Memory B cell (primary cell): ENCODE measurements at regions not wholly inside any gene's neighbourhood (a gene's known extent, or its start where the extent isn't known, plus 50 kb on each side); places are given as distances from the start of the nearest gene placed in this dataset.
"Not testable (repeated sequence)": the region's sequence is repeated elsewhere in the genome, so short reads cannot be mapped to it uniquely, and the experiment has no call there.

Experiments used
- ATAC-seq: fragments of 150-1000 bp; cut with Tn5 transposase; 2 replicates; pipeline ENCODE4 v1.10.0; 2021; ENCODE audit warnings: low read depth, mild to moderate bottlenecking, moderate library complexity
- DNase-seq, 2 donors: peaks; one replicate each; pipeline ENCODE4 v3.0.0; 2022; ENCODE audit warnings: low spot score in 2 of 2
- H3K27ac Mint-ChIP-seq: one replicate; pipeline ENCODE4 v1.8.0; 2022; ENCODE audit warnings: mild to moderate bottlenecking, moderate library complexity, mixed read lengths
- H3K27me3 Mint-ChIP-seq: one replicate; pipeline ENCODE4 v1.8.0; 2022; ENCODE audit warnings: mixed read lengths
- H3K36me3 Mint-ChIP-seq: one replicate; pipeline ENCODE4 v1.8.0; 2022; ENCODE audit warnings: mild to moderate bottlenecking, mixed read lengths
- H3K4me1 Mint-ChIP-seq: one replicate; pipeline ENCODE4 v1.8.0; 2022; ENCODE audit warnings: mixed read lengths
- H3K4me3 Mint-ChIP-seq: one replicate; pipeline ENCODE4 v1.8.0; 2022; ENCODE audit warnings: mild to moderate bottlenecking, moderate library complexity, mixed read lengths
- H3K9me3 Mint-ChIP-seq: one replicate; pipeline ENCODE4 v1.8.0; 2022; ENCODE audit warnings: mixed read lengths

- H3K27me3 Mint-ChIP-seq, result no peaks in the 10 kb centered on the region
- no peaks in the 10 kb centered on the region for H3K4me1 Mint-ChIP-seq
- H3K9me3 Mint-ChIP-seq, result peaks cover 12% of the 10 kb centered on the region
- H3K4me3 Mint-ChIP-seq, result no peak overlapping the region
- no peak for ATAC-seq
- DNase-seq, result no peak
- H3K36me3 Mint-ChIP-seq, result no peaks in the 10 kb centered on the region
- no peak overlapping the region for H3K27ac Mint-ChIP-seq
Measured at GRCh38 chr10:53422223-53422888, 649.8 kb upstream of the MBL2 start.

- H3K27ac Mint-ChIP-seq, result no peak overlapping the region
- H3K36me3 Mint-ChIP-seq, result no peaks in the 10 kb centered on the region
- no peaks in the 10 kb centered on the region for H3K4me1 Mint-ChIP-seq
- H3K9me3 Mint-ChIP-seq, result peaks cover 14% of the 10 kb centered on the region
- ATAC-seq (no peak), DNase-seq (no peak)
- H3K27me3 Mint-ChIP-seq, result no peaks in the 10 kb centered on the region
- H3K4me3 Mint-ChIP-seq, result no peak overlapping the region
Measured at GRCh38 chr10:53412651-53413050, 640.1 kb upstream of the MBL2 start.

GRCh38 chr10:53406532-53406931 is 633.9 kb upstream of the MBL2 start:
- H3K27ac Mint-ChIP-seq, result no peak overlapping the region
- H3K9me3 Mint-ChIP-seq, result peaks cover 3% of the 10 kb centered on the region
- H3K4me1 Mint-ChIP-seq, result no peaks in the 10 kb centered on the region
- ATAC-seq (no peak), DNase-seq (no peak)
- no peak overlapping the region for H3K4me3 Mint-ChIP-seq
- H3K36me3 Mint-ChIP-seq, result no peaks in the 10 kb centered on the region
- no peaks in the 10 kb centered on the region for H3K27me3 Mint-ChIP-seq

GRCh38 chr10:53403688-53404087 is 631.1 kb upstream of the MBL2 start:
- DNase-seq, result no peak
- H3K4me1 Mint-ChIP-seq, result no peaks in the 10 kb centered on the region

GRCh38 chr10:53402594-53402993 is 630.0 kb upstream of the MBL2 start:
- no peak for DNase-seq
- no peak for ATAC-seq

More at GRCh38 chr10:53403688-53404087, 631.1 kb upstream of the MBL2 start:
- Mint-ChIP-seq H3K27me3 (no peaks in the 10 kb centered on the region), H3K9me3 (peaks cover 9% of the 10 kb centered on the region), H3K4me3 (no peak overlapping the region), H3K27ac (no peak overlapping the region), H3K36me3 (no peaks in the 10 kb centered on the region)
- ATAC-seq, result no peak

GRCh38 chr10:53401536-53401935 is 629.0 kb upstream of the MBL2 start:
- H3K36me3 Mint-ChIP-seq, result no peaks in the 10 kb centered on the region
- H3K4me1 Mint-ChIP-seq, result no peaks in the 10 kb centered on the region
- DNase-seq (no peak), ATAC-seq (no peak)
- H3K4me3 Mint-ChIP-seq, result no peak overlapping the region
- no peak overlapping the region for H3K27ac Mint-ChIP-seq
- H3K9me3 Mint-ChIP-seq, result peaks cover 5% of the 10 kb centered on the region
- no peaks in the 10 kb centered on the region for H3K27me3 Mint-ChIP-seq

More at GRCh38 chr10:53402594-53402993, 630.0 kb upstream of the MBL2 start:
- no peaks in the 10 kb centered on the region for H3K4me1 Mint-ChIP-seq
- H3K36me3 Mint-ChIP-seq, result no peaks in the 10 kb centered on the region
- H3K27ac Mint-ChIP-seq, result no peak overlapping the region
- H3K9me3 Mint-ChIP-seq, result peaks cover 9% of the 10 kb centered on the region
- H3K4me3 Mint-ChIP-seq, result no peak overlapping the region
- H3K27me3 Mint-ChIP-seq, result no peaks in the 10 kb centered on the region

- Mint-ChIP-seq H3K4me3 (no peak overlapping the region), H3K27me3 (no peaks in the 10 kb centered on the region), H3K36me3 (no peaks in the 10 kb centered on the region), H3K4me1 (no peaks in the 10 kb centered on the region), H3K27ac (no peak overlapping the region), H3K9me3 (peaks cover 12% of the 10 kb centered on the region)
- DNase-seq (no peak), ATAC-seq (no peak)
Measured at GRCh38 chr10:53396876-53397275, 624.3 kb upstream of the MBL2 start.

- ATAC-seq (no peak), DNase-seq (no peak)
- H3K27ac Mint-ChIP-seq, result no peak overlapping the region
- no peaks in the 10 kb centered on the region for H3K36me3 Mint-ChIP-seq
- H3K9me3 Mint-ChIP-seq, result peaks cover 13% of the 10 kb centered on the region
- H3K4me1 Mint-ChIP-seq, result no peaks in the 10 kb centered on the region
- no peak overlapping the region for H3K4me3 Mint-ChIP-seq
- no peaks in the 10 kb centered on the region for H3K27me3 Mint-ChIP-seq
Measured at GRCh38 chr10:53395449-53395848, 622.9 kb upstream of the MBL2 start.

- ATAC-seq, result no peak
- H3K36me3 Mint-ChIP-seq, result no peaks in the 10 kb centered on the region
- H3K27me3 Mint-ChIP-seq, result no peaks in the 10 kb centered on the region
- no peaks in the 10 kb centered on the region for H3K4me1 Mint-ChIP-seq
- no peak overlapping the region for H3K27ac Mint-ChIP-seq
- DNase-seq, result no peak
- no peak overlapping the region for H3K4me3 Mint-ChIP-seq
- peaks cover 7% of the 10 kb centered on the region for H3K9me3 Mint-ChIP-seq
Measured at GRCh38 chr10:53387562-53387961, 615.0 kb upstream of the MBL2 start.

- no peak overlapping the region for H3K27ac Mint-ChIP-seq
- no peak overlapping the region for H3K4me3 Mint-ChIP-seq
- H3K36me3 Mint-ChIP-seq, result no peaks in the 10 kb centered on the region
- H3K9me3 Mint-ChIP-seq, result peaks cover 3% of the 10 kb centered on the region
- H3K27me3 Mint-ChIP-seq, result no peaks in the 10 kb centered on the region
- H3K4me1 Mint-ChIP-seq, result no peaks in the 10 kb centered on the region
- DNase-seq (no peak), ATAC-seq (no peak)
Measured at GRCh38 chr10:53382543-53382942, 610.0 kb upstream of the MBL2 start.

- H3K4me1 Mint-ChIP-seq, result no peaks in the 10 kb centered on the region
- no peak for DNase-seq
- H3K9me3 Mint-ChIP-seq, result peaks cover 4% of the 10 kb centered on the region
- ATAC-seq, result no peak
- no peak overlapping the region for H3K4me3 Mint-ChIP-seq
- no peaks in the 10 kb centered on the region for H3K27me3 Mint-ChIP-seq
- no peak overlapping the region for H3K27ac Mint-ChIP-seq
- H3K36me3 Mint-ChIP-seq, result no peaks in the 10 kb centered on the region
Measured at GRCh38 chr10:53379956-53380355, 607.4 kb upstream of the MBL2 start.

GRCh38 chr10:53370347-53370746 is 597.8 kb upstream of the MBL2 start:
- H3K27ac Mint-ChIP-seq, result no peak overlapping the region
- H3K9me3 Mint-ChIP-seq, result peaks cover 13% of the 10 kb centered on the region
- no peaks in the 10 kb centered on the region for H3K36me3 Mint-ChIP-seq
- DNase-seq (no peak), ATAC-seq (no peak)
- no peaks in the 10 kb centered on the region for H3K27me3 Mint-ChIP-seq
- H3K4me1 Mint-ChIP-seq, result no peaks in the 10 kb centered on the region
- H3K4me3 Mint-ChIP-seq, result no peak overlapping the region

- no peaks in the 10 kb centered on the region for H3K4me1 Mint-ChIP-seq
- H3K4me3 Mint-ChIP-seq, result no peak overlapping the region
- H3K27me3 Mint-ChIP-seq, result no peaks in the 10 kb centered on the region
- ATAC-seq, result no peak
- H3K9me3 Mint-ChIP-seq, result peaks cover 4% of the 10 kb centered on the region
- H3K36me3 Mint-ChIP-seq, result no peaks in the 10 kb centered on the region
- H3K27ac Mint-ChIP-seq, result no peak overlapping the region
- no peak for DNase-seq
Measured at GRCh38 chr10:53361936-53362335, 589.4 kb upstream of the MBL2 start.

GRCh38 chr10:53361281-53361680 is 588.7 kb upstream of the MBL2 start:
- no peak for DNase-seq
- H3K4me1 Mint-ChIP-seq, result no peaks in the 10 kb centered on the region
- H3K9me3 Mint-ChIP-seq, result peaks cover 4% of the 10 kb centered on the region
- no peak for ATAC-seq
- no peak overlapping the region for H3K4me3 Mint-ChIP-seq
- no peaks in the 10 kb centered on the region for H3K27me3 Mint-ChIP-seq
- H3K36me3 Mint-ChIP-seq, result no peaks in the 10 kb centered on the region
- no peak overlapping the region for H3K27ac Mint-ChIP-seq

GRCh38 chr10:53358978-53359377 is 586.4 kb upstream of the MBL2 start:
- not testable (repeated sequence) for H3K27ac Mint-ChIP-seq, H3K27me3 Mint-ChIP-seq, H3K4me1 Mint-ChIP-seq, H3K36me3 Mint-ChIP-seq, DNase-seq, ATAC-seq, H3K4me3 Mint-ChIP-seq, H3K9me3 Mint-ChIP-seq
